OCI-LY3 (cell line): ENCODE measurements at regions not wholly inside any gene's neighbourhood (a gene's known extent, or its start where the extent isn't known, plus 50 kb on each side); places are given as distances from the start of the nearest gene placed in this dataset.

Experiments
- H2AFZ ChIP-seq: fragments of 200-600, 300-600 bp; shearing (Covaris generic); 2 replicates; pipeline ENCODE4 v1.6.0; 2014; ENCODE audit warnings: antibody characterized with exemption, low read depth, low read length
- H3K27ac ChIP-seq: fragments of 200-600, 300-600 bp; sonication (generic); 2 replicates; pipeline ENCODE4 v1.5.1; 2014; ENCODE audit warnings: mild to moderate bottlenecking, low read length, moderate library complexity, mixed read lengths
- H3K27me3 ChIP-seq: fragments of 200-600, 300-600 bp; sonication (generic); 2 replicates; pipeline ENCODE4 v1.6.1; 2014; ENCODE audit warnings: low read depth, low read length, mixed read lengths
- H3K36me3 ChIP-seq: fragments of 200-600, 300-600 bp; sonication (generic); replicated peaks from 2 replicates; pipeline ENCODE3; 2014; ENCODE audit warnings: low read depth, low read length, mixed read lengths
- H3K4me1 ChIP-seq: fragments of 300-600, 200-600 bp; sonication (generic); 2 replicates; pipeline ENCODE4 v1.6.1; 2014; ENCODE audit warnings: low read length, mixed read lengths
- H3K4me2 ChIP-seq: fragments of 200-600, 300-600 bp; sonication (generic); 2 replicates; pipeline ENCODE4 v1.6.1; 2014; ENCODE audit warnings: low read length, mixed read lengths
- H3K4me3 ChIP-seq: fragments of 300-600, 200-600 bp; sonication (generic); 2 replicates; pipeline ENCODE4 v1.5.1; 2014; ENCODE audit warnings: antibody characterized with exemption, mild to moderate bottlenecking, low read length, moderate library complexity
- H3K79me2 ChIP-seq: fragments of 300-600, 200-600 bp; shearing (Covaris generic); 2 replicates; pipeline ENCODE4 v1.6.1; 2014; ENCODE audit warnings: mild to moderate bottlenecking, low read length, mixed read lengths
- H3K9ac ChIP-seq: fragments of 300-600, 200-600 bp; shearing (Covaris generic); 2 replicates; pipeline ENCODE4 v1.6.0; 2014; ENCODE audit warnings: mild to moderate bottlenecking, low read length, moderate library complexity
- H3K9me3 ChIP-seq: fragments of 200-600, 300-600 bp; shearing (Covaris generic); 2 replicates; pipeline ENCODE4 v1.6.1; 2014; ENCODE audit warnings: low read length, mixed read lengths; ENCODE audit not compliant: insufficient read depth
- H4K20me1 ChIP-seq: fragments of 200-600, 300-600 bp; sonication (generic); 2 replicates; pipeline ENCODE4 v1.6.1; 2016; ENCODE audit warnings: low read length, mixed read lengths; ENCODE audit not compliant: insufficient read depth
- EZH2phosphoT487 ChIP-seq: fragments of 200-600 bp; shearing (Covaris generic); IDR thresholded peaks from 2 replicates; pipeline ENCODE4 v1.6.1; 2018; ENCODE audit warnings: antibody characterized with exemption, mixed run types, low read depth
- TF ChIP-seq, protein P1 (sequence below): fragments of 200-600, 300-600 bp; sonication (generic); IDR thresholded peaks from 2 replicates; pipeline ENCODE4 v1.5.1; 2014; ENCODE audit warnings: antibody characterized with exemption, low read length, low read depth

GRCh38 chr4:103308248-103308561 lies 110.1 kb upstream of the CENPE start:
- H3K36me3 ChIP-seq, result no peaks in the 10 kb centered on the region
- H3K4me2 ChIP-seq, result no peak overlapping the region
- no peaks in the 10 kb centered on the region for H3K9me3 ChIP-seq
- no peak overlapping the region for H3K9ac ChIP-seq
- H3K27ac ChIP-seq, result no peak overlapping the region
- H3K4me1 ChIP-seq, result no peaks in the 10 kb centered on the region
- no peaks in the 10 kb centered on the region for H3K79me2 ChIP-seq
- H4K20me1 ChIP-seq, result no peaks in the 10 kb centered on the region
- H3K4me3 ChIP-seq, result no peak overlapping the region
- no peaks in the 10 kb centered on the region for H3K27me3 ChIP-seq
- no peak for TF ChIP-seq EZH2phosphoT487
- TF ChIP-seq, protein P1, sequence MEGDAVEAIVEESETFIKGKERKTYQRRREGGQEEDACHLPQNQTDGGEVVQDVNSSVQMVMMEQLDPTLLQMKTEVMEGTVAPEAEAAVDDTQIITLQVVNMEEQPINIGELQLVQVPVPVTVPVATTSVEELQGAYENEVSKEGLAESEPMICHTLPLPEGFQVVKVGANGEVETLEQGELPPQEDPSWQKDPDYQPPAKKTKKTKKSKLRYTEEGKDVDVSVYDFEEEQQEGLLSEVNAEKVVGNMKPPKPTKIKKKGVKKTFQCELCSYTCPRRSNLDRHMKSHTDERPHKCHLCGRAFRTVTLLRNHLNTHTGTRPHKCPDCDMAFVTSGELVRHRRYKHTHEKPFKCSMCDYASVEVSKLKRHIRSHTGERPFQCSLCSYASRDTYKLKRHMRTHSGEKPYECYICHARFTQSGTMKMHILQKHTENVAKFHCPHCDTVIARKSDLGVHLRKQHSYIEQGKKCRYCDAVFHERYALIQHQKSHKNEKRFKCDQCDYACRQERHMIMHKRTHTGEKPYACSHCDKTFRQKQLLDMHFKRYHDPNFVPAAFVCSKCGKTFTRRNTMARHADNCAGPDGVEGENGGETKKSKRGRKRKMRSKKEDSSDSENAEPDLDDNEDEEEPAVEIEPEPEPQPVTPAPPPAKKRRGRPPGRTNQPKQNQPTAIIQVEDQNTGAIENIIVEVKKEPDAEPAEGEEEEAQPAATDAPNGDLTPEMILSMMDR, result no peak
- H2AFZ ChIP-seq, result no peak overlapping the region

DNA sequence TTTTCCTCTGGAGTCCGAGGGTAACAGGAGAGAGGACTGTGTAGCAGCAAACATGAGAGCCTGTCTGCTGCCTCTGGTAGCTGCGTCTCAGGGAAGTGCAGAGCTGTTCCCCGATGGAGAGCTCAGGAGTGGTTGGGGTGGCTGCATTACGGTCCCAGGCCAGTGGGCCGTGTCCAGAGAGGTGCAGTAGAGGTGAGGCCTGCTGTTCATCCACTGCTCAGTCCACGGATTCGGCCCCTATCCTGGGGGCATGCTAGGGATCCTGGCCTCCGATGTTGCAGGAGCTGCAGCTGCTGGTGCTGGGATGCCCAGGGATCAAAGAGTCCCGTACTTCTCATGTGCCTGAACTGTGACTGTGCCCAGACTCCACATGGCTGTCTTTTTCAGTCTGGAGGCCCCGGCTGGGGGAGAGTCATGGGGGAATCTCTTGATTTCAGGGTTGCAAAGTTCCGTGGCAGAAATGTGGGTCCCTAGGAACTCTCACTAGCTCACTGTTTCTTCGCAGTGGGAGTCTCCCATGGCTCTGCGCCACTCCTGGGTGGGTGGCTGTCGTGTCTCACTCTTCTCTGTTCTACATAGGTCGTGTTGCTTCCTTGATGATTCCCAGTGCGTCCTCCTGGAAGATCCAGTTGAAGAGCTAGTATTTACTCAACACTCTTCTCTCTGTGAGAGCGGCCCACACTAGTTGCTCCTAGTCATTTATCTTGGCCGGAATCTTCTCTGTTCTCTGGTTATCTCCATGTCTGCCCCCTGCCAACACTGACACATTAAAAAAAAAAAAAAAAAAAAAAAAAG lies 109.5 kb upstream of the CENPE start:
- no peak overlapping the region for H3K27ac ChIP-seq
- TF ChIP-seq EZH2phosphoT487, result no peak
- TF ChIP-seq, protein P1, result no peak
- no peaks in the 10 kb centered on the region for H3K4me1 ChIP-seq
- no peaks in the 10 kb centered on the region for H3K79me2 ChIP-seq
- H3K9me3 ChIP-seq, result no peaks in the 10 kb centered on the region
- no peaks in the 10 kb centered on the region for H3K36me3 ChIP-seq
- no peak overlapping the region for H3K9ac ChIP-seq
- no peak overlapping the region for H3K4me3 ChIP-seq
- H2AFZ ChIP-seq, result no peak overlapping the region
- H3K4me2 ChIP-seq, result no peak overlapping the region
- no peaks in the 10 kb centered on the region for H4K20me1 ChIP-seq
- no peaks in the 10 kb centered on the region for H3K27me3 ChIP-seq

GRCh38 chr4:103306870-103307375 lies 108.8 kb upstream of the CENPE start:
- Histone ChIP-seq H3K27ac (no peak overlapping the region), H3K4me3 (no peak overlapping the region), H3K4me2 (no peak overlapping the region), H3K27me3 (no peaks in the 10 kb centered on the region), H3K36me3 (no peaks in the 10 kb centered on the region), H3K79me2 (no peaks in the 10 kb centered on the region), H3K9me3 (no peaks in the 10 kb centered on the region), H2AFZ (no peak overlapping the region), H3K4me1 (no peaks in the 10 kb centered on the region), H3K9ac (no peak overlapping the region), H4K20me1 (no peaks in the 10 kb centered on the region)
- TF ChIP-seq, protein P1, result no peak
- TF ChIP-seq EZH2phosphoT487, result no peak

DNA sequence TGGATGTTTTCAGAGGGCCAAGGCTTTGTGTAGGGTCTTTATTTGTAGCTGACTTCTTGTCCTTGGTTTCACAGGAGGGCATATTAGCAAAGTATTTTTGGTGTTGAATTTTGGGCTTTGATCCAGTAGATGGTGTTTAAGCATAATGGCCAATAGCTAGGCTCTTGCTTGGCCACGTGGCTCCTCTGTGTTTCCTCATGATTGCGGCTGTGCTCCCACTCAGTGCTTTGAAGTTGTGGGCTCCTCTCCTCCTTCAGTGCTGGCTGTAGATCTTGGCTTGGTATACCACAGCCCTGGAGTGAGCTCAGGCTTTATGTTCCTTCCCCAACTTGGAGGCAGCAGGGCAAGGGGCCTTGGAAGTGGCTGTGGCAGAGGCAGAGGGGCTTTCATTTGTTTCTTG lies 107.2 kb upstream of the CENPE start:
- H3K9ac ChIP-seq, result no peak overlapping the region
- H3K79me2 ChIP-seq, result no peaks in the 10 kb centered on the region
- H3K27me3 ChIP-seq, result no peaks in the 10 kb centered on the region
- H3K27ac ChIP-seq, result no peak overlapping the region
- H3K4me2 ChIP-seq, result no peak overlapping the region
- H3K36me3 ChIP-seq, result no peaks in the 10 kb centered on the region
- no peak overlapping the region for H3K4me3 ChIP-seq
- no peaks in the 10 kb centered on the region for H4K20me1 ChIP-seq
- no peaks in the 10 kb centered on the region for H3K9me3 ChIP-seq
- TF ChIP-seq, protein P1, result no peak
- no peak for TF ChIP-seq EZH2phosphoT487
- no peak overlapping the region for H2AFZ ChIP-seq
- no peaks in the 10 kb centered on the region for H3K4me1 ChIP-seq
